Lower lobe of right lung (tissue), 2 donors: ENCODE measurements at regions not wholly inside any gene's neighbourhood (a gene's known extent, or its start where the extent isn't known, plus 50 kb on each side); places are given as distances from the start of the nearest gene placed in this dataset.

Experiments
- ATAC-seq, 2 donors: fragments of 200-7000 bp; cut with Tn5 transposase; one replicate each; pipeline ENCODE4 v1.9.1; 2020 to 2022; ENCODE audit warnings: mild to moderate bottlenecking in 2 of 2, moderate library complexity in 2 of 2
- DNase-seq: peaks from one replicate; pipeline ENCODE4 v3.0.0-alpha.2; 2020
- H3K27ac ChIP-seq: fragments of 200-600 bp; one replicate; pipeline ENCODE4 v1.8.0; 2022
- H3K27me3 ChIP-seq: fragments of 200-600 bp; one replicate; pipeline ENCODE4 v1.8.0; 2022; ENCODE audit warnings: low read depth
- H3K36me3 ChIP-seq: fragments of 200-600 bp; one replicate; pipeline ENCODE4 v1.8.0; 2022; ENCODE audit warnings: mild to moderate bottlenecking
- H3K4me1 ChIP-seq: fragments of 200-600 bp; one replicate; pipeline ENCODE4 v1.8.0; 2022
- H3K4me3 ChIP-seq: fragments of 200-600 bp; one replicate; pipeline ENCODE4 v1.8.0; 2022; ENCODE audit warnings: mild to moderate bottlenecking
- H3K9me3 ChIP-seq: fragments of 200-600 bp; one replicate; pipeline ENCODE4 v1.8.0; 2022
- CTCF ChIP-seq: fragments of 200-600 bp; IDR thresholded peaks from one replicate; pipeline ENCODE4 v1.8.0; 2022; ENCODE audit warnings: antibody characterized with exemption, mild to moderate bottlenecking
- intact Hi-C: fragments of 100-400 bp; cut with DNase I; formaldehyde crosslinking; loops from one replicate; pipeline ENCODE4 v1.11.0; 2022
- donor health status: DM: no; HTN: yes; CAD: no; lungs with severe emphysema.

- H3K9me3 ChIP-seq: no peaks in the 10 kb centered on the region
- H3K4me1 ChIP-seq: no peaks in the 10 kb centered on the region
- DNase-seq: no peak
- no peak overlapping the region for H3K27ac ChIP-seq
- H3K36me3 ChIP-seq: no peaks in the 10 kb centered on the region
- no peak for TF ChIP-seq CTCF
- no peak overlapping the region for H3K4me3 ChIP-seq
- intact Hi-C loops: no loop called here
- ATAC-seq: no peak
- H3K27me3 ChIP-seq: no peaks in the 10 kb centered on the region
Observed at GRCh38 chr2:177073611-177074010, 139.0 kb upstream of the HNRNPA3 start.

- Histone ChIP-seq H3K36me3 (no peaks in the 10 kb centered on the region), H3K27ac (no peak overlapping the region), H3K4me1 (no peaks in the 10 kb centered on the region), H3K27me3 (no peaks in the 10 kb centered on the region), H3K9me3 (no peaks in the 10 kb centered on the region), H3K4me3 (no peak overlapping the region)
- DNase-seq (no peak), ATAC-seq (no peak)
- TF ChIP-seq CTCF: no peak
- intact Hi-C loops: no loop called here
Observed at GRCh38 chr2:177074099-177074710, 138.4 kb upstream of the HNRNPA3 start.

- Histone ChIP-seq H3K27ac (no peak overlapping the region), H3K4me1 (no peaks in the 10 kb centered on the region), H3K9me3 (no peaks in the 10 kb centered on the region), H3K4me3 (no peak overlapping the region), H3K27me3 (no peaks in the 10 kb centered on the region), H3K36me3 (no peaks in the 10 kb centered on the region)
- intact Hi-C loops: no loop called here
- DNase-seq (no peak), ATAC-seq (no peak)
- no peak for TF ChIP-seq CTCF
Observed at GRCh38 chr2:177075254-177075653, 137.3 kb upstream of the HNRNPA3 start.

- intact Hi-C loops: no loop called here
- no peaks in the 10 kb centered on the region for H3K27me3 ChIP-seq
- no peaks in the 10 kb centered on the region for H3K4me1 ChIP-seq
- H3K27ac ChIP-seq: no peak overlapping the region
- ATAC-seq (no peak), DNase-seq (no peak)
- TF ChIP-seq CTCF: no peak
- no peak overlapping the region for H3K4me3 ChIP-seq
- no peaks in the 10 kb centered on the region for H3K36me3 ChIP-seq
- no peaks in the 10 kb centered on the region for H3K9me3 ChIP-seq
Observed at GRCh38 chr2:177076636-177077179, 135.9 kb upstream of the HNRNPA3 start.

- Histone ChIP-seq H3K4me3 (no peak overlapping the region), H3K36me3 (no peaks in the 10 kb centered on the region), H3K27me3 (no peaks in the 10 kb centered on the region), H3K9me3 (no peaks in the 10 kb centered on the region), H3K27ac (no peak overlapping the region), H3K4me1 (no peaks in the 10 kb centered on the region)
- intact Hi-C loops: no loop called here
- ATAC-seq: no peak
- no peak for DNase-seq
- TF ChIP-seq CTCF: no peak
Observed at GRCh38 chr2:177077778-177078177, 134.8 kb upstream of the HNRNPA3 start.
